IPS DF 6.9 (cell line): ENCODE measurements at regions not wholly inside any gene's neighbourhood (a gene's known extent, or its start where the extent isn't known, plus 50 kb on each side); places are given as distances from the start of the nearest gene placed in this dataset.

Source experiments
- DNase-seq: peaks from one replicate; pipeline ENCODE4 v3.0.0-alpha.2; 2013; ENCODE audit warnings: low read depth, low spot score
- H3K27ac ChIP-seq: one replicate; pipeline ENCODE4 v1.5.1; 2013; ENCODE audit warnings: low read length, control low read depth
- H3K27me3 ChIP-seq: 2 replicates; pipeline ENCODE4 v1.6.1; 2013; ENCODE audit warnings: mild to moderate bottlenecking, low read length; ENCODE audit not compliant: control insufficient read depth, insufficient read depth
- H3K36me3 ChIP-seq: 2 replicates; pipeline ENCODE4 v1.6.1; 2013; ENCODE audit warnings: low read length; ENCODE audit not compliant: control insufficient read depth, insufficient read depth
- H3K4me1 ChIP-seq: 2 replicates; pipeline ENCODE4 v1.6.1; 2013; ENCODE audit warnings: low read length; ENCODE audit not compliant: control insufficient read depth, insufficient read depth
- H3K4me3 ChIP-seq: 2 replicates; pipeline ENCODE4 v1.5.1; 2013; ENCODE audit warnings: mild to moderate bottlenecking, low read length
- H3K9me3 ChIP-seq: 2 replicates; pipeline ENCODE4 v1.6.1; 2013; ENCODE audit warnings: low read length, inconsistent platforms; ENCODE audit not compliant: control insufficient read depth, insufficient read depth
- WGBS: extraction: QIAGEN DNeasy Blood & Tissue Kit; methylation state at CpG from one replicate; pipeline ENCODE4 v1.1.7; 2013; ENCODE audit warnings: mixed read lengths, missing lambda C conversion rate; ENCODE audit not compliant: insufficient read length, insufficient coverage; 5-methylcytosine and 5-hydroxymethylcytosine counted together

DNA sequence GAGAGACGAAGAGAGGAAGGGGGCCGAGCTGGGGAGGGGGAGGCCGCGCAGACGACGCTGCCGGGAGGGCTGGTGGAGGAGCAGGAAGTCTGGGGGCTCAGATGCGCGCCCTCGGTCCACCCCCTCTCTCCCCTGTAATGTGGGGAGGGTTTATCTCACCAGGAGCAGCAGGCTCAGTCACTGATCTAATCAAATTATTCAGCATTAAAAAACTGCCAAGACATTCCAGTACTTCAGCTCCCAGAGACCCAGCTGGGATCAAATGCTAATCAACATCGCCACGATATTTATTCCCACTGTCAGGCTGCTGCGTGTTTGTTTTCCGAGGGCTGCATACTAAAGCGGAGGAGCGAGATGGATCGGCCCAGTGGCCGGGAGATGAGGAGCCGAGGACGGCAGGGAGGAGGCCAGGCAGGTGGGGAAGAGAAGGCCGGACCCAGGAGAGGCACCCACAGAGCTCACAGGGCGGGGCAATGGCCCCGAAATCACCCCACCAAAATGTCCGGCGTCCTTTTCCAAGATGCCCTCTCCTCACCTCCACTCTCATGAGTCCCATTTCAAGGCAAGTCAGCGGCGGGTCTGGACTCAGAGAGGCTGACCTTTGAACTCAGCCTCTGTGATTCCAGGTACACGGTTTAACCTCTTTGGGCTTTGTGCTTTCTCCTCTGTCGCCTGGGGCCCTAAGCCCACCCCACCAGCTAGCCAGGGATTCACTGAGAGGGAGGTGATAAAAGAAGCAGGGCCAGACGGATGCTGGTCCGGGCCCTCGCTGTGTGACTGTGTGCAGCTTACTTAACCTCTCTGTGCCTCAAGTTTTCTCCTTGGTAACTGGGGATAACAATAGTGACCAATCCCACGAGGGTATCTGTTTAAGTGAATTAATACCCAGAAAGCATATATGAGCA lies 502.1 kb downstream of the MN1 start:
- WGBS, result no CpG with 5 or more reads among the region's 33 CpGs
- Histone ChIP-seq H3K4me1 (no peaks in the 10 kb centered on the region), H3K27ac (no peak overlapping the region), H3K9me3 (no peaks in the 10 kb centered on the region), H3K27me3 (no peaks in the 10 kb centered on the region), H3K36me3 (no peaks in the 10 kb centered on the region), H3K4me3 (no peak overlapping the region)
- DNase-seq, result no peak

DNA sequence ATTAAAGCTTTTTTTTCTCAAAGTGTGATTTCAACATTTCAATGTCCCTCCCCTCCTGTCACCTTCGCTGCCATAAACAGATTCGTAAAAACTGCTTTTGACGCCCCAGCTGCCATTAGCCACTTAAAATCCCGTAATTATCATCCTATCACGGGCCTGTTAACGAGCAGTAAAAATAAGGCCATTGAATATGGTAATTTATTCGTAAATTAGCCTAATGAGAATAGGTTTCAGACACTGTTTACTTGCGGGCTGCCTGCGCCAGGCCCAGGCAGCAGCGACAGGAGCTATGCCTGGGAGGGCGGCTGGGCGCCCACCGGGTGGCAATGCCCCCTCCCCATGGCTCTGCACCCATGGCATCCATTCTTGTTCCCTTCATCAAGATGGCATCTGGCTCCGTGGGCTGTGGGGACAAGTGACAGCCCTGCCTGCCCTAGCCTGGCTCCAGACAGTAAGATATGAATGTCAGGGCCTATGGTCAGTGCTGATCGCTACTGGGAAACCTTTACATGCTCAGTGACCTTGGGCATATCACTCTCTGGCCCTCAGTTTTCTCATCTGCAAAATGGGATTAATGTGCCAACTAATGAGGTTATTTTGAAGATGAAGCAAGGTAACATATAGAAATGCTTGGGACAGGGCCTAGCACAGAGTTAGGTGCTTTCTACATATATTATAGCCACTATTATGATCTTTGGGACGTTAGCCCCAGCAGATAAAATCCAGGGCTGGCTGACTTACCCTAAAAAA lies 500.8 kb downstream of the MN1 start:
- no CpG with 5 or more reads among the region's 16 CpGs for WGBS
- Histone ChIP-seq H3K9me3 (no peaks in the 10 kb centered on the region), H3K36me3 (no peaks in the 10 kb centered on the region), H3K4me1 (no peaks in the 10 kb centered on the region), H3K4me3 (no peak overlapping the region), H3K27ac (no peak overlapping the region), H3K27me3 (no peaks in the 10 kb centered on the region)
- no peak for DNase-seq

DNA sequence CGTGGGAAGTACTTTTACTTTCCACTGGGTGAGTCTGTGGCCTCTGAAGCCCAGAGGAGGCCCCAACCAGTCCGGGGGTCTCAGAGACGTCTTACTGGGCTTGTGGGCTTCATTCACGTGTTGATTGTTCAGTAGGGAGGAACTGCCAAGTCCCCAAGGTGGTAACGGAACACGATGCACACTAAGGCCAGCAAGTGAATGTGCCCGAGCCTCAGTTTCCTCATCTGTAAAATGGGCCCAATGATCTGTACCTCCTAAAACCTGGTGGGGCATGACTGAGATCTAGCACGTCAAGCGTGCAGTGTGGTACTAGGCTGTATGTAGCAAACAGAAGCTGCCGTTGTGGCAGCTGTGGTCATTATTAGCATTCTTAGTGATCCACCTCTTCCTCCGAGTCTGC lies 499.1 kb downstream of the MN1 start:
- Histone ChIP-seq H3K27me3 (no peaks in the 10 kb centered on the region), H3K36me3 (no peaks in the 10 kb centered on the region), H3K4me1 (no peaks in the 10 kb centered on the region), H3K9me3 (no peaks in the 10 kb centered on the region), H3K4me3 (no peak overlapping the region), H3K27ac (no peak overlapping the region)
- DNase-seq, result no peak
- WGBS, result no CpG with 5 or more reads among the region's 11 CpGs

DNA sequence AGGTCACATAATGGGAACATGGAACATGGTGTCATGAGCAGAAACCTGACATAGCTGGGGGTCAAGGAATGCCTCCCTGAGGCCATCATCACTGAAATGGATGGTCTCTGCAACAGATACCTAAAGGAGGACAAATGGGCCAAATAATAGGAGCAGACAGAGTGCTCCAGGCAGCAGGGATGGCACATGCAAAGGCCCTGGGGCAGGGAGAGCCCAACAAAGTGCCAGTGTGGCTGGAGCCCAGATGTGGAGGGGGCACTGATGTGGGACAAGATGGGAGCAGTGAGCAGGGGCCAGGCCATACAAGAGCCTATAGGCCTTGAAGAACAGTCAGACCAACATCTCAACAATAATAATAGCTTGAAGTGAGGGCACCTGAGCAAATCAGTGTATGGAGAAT lies 497.8 kb downstream of the MN1 start:
- Histone ChIP-seq H3K4me1 (no peaks in the 10 kb centered on the region), H3K27ac (no peak overlapping the region), H3K27me3 (no peaks in the 10 kb centered on the region), H3K9me3 (no peaks in the 10 kb centered on the region), H3K4me3 (no peak overlapping the region), H3K36me3 (no peaks in the 10 kb centered on the region)
- no peak for DNase-seq

DNA sequence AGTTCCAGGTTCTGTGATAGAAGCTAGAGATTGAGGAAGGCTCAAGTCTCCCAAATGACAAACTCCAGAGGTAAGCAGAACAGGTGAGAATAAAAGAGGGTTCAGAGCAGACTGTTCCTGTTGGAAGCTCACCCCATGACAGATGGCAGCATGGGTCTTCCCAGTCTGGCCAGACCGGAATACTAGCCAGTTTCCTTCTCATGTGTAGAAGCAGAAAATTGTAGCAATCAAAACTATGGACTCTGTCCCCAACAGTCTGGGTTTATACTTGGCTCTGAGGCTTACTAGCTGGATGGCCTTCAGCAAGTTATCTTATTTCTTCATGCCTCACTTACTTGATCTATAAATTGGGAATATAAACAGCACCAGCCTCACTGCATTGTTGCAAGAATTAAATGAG lies 494.8 kb downstream of the MN1 start:
- Histone ChIP-seq H3K4me1 (peaks cover 3% of the 10 kb centered on the region), H3K9me3 (no peaks in the 10 kb centered on the region), H3K27me3 (no peaks in the 10 kb centered on the region), H3K4me3 (no peak overlapping the region), H3K36me3 (no peaks in the 10 kb centered on the region), H3K27ac (no peak overlapping the region)
- no peak for DNase-seq
- no CpG with 5 or more reads among the region's 1 CpG for WGBS

- H3K4me1 ChIP-seq, result peaks cover 9% of the 10 kb centered on the region
- no peak overlapping the region for H3K4me3 ChIP-seq
- DNase-seq, result no peak
- H3K27ac ChIP-seq, result no peak overlapping the region
- H3K27me3 ChIP-seq, result no peaks in the 10 kb centered on the region
- H3K9me3 ChIP-seq, result no peaks in the 10 kb centered on the region
- WGBS, result no CpG with 5 or more reads among the region's 4 CpGs
- H3K36me3 ChIP-seq, result no peaks in the 10 kb centered on the region
Measured at GRCh38 chr22:27307545-27308247, 493.9 kb downstream of the MN1 start.

GRCh38 chr22:27308513-27308912 lies 493.0 kb downstream of the MN1 start:
- Histone ChIP-seq H3K4me3 (no peak overlapping the region), H3K36me3 (no peaks in the 10 kb centered on the region), H3K4me1 (peaks cover 10% of the 10 kb centered on the region), H3K9me3 (no peaks in the 10 kb centered on the region), H3K27ac (no peak overlapping the region), H3K27me3 (no peaks in the 10 kb centered on the region)
- no peak for DNase-seq

- Histone ChIP-seq H3K36me3 (no peaks in the 10 kb centered on the region), H3K4me3 (no peak overlapping the region), H3K27ac (no peak overlapping the region), H3K27me3 (no peaks in the 10 kb centered on the region), H3K4me1 (peaks cover 10% of the 10 kb centered on the region), H3K9me3 (no peaks in the 10 kb centered on the region)
- no peak for DNase-seq
- no CpG with 5 or more reads among the region's 2 CpGs for WGBS
Measured at GRCh38 chr22:27309697-27310096, 491.9 kb downstream of the MN1 start.

DNA sequence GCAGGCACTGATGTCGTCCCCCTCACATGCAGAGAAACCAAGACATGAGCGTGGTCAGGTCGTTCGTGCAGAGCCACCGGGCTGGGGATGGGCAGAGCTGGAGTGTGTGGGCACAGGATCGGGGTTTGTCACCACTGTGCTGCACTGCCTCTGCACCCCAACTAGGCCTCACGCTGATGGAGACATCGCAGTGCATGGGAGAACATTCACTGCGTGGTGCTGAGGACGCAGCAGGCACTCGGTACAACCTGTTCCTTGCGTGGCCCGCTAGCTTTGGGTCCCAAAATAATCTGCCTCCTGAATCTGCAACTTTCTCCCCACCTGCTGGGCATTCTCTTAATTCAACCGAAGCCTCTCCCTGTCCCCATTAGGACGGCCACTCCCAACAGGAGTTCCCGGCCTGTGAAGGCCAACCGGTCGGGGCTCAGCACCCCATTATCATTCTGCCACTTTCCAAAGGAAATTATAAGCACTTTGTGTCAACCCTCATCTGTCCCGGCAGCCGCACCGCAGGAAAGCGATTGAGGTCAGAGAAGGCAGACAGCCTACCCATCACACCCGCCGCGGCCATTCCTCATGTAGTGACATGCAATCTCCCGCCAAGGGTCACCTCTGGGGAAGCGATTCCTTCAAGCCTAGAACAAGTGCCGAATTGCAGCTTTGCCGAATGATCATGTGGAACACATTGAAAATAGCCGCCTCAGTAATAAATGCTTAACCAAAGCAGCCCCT lies 490.4 kb downstream of the MN1 start:
- DNase-seq, result no peak
- no peaks in the 10 kb centered on the region for H3K27me3 ChIP-seq
- no peak overlapping the region for H3K4me3 ChIP-seq
- no peaks in the 10 kb centered on the region for H3K9me3 ChIP-seq
- H3K4me1 ChIP-seq, result peaks cover 10% of the 10 kb centered on the region
- no CpG with 5 or more reads among the region's 30 CpGs for WGBS
- H3K36me3 ChIP-seq, result no peaks in the 10 kb centered on the region
- H3K27ac ChIP-seq, result no peak overlapping the region
